ENCODE measurements at regions not wholly inside any gene's neighbourhood (a gene's known extent, or its start where the extent isn't known, plus 50 kb on each side); places are given as distances from the start of the nearest gene placed in this dataset.

DNA sequence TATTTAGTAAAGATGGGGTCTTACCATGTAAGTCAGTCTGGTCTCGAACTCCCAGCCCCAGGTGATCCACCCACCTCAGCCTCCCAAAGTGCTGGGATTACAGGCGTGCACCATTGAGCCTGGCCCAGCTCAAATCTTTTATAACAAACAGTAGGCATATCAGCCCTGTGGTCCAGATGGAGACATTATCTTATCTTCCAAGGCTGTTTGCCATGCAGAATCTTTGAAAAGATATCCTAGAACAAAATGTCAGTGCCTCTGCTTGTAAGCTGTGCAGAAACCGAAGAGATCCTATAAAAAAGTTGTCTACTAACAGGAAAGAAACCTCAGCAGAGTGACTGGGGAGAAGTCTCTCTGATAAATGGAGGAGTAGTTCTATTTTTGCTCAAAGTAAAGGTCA is 142.1 kb downstream of the PTH2R start:
- no peak overlapping the region for H3K9ac ChIP-seq (ENCODE audit: low read depth, low read length)
- no peaks in the 10 kb centered on the region for H3K79me2 ChIP-seq (ENCODE audit: insufficient read depth, low read length)
- no peaks in the 10 kb centered on the region for H3K27me3 ChIP-seq (ENCODE audit: insufficient read depth, low read length, poor library complexity)
- no peaks in the 10 kb centered on the region for H3K36me3 ChIP-seq (ENCODE audit: insufficient read depth, low read length)
- no peak for ATAC-seq (ENCODE audit: insufficient read depth, low read depth)
- no peak overlapping the region for H2AFZ ChIP-seq (ENCODE audit: low read depth, low read length)
- H3K27ac ChIP-seq (ENCODE audit: low read length) = no peak overlapping the region
- no peaks in the 10 kb centered on the region for H4K20me1 ChIP-seq (ENCODE audit: insufficient read depth, low read length)
- no peaks in the 10 kb centered on the region for H3K9me3 ChIP-seq (ENCODE audit: insufficient read depth, low read length, severe bottlenecking)
- no peak overlapping the region for H3K4me2 ChIP-seq (ENCODE audit: insufficient read depth, low read length)
- H3K4me3 ChIP-seq (ENCODE audit: low read depth in 1 of 2, low read length in 2 of 2) = no peak overlapping the region
- DNase-seq = no peak
- TF ChIP-seq EZH2 (IDR thresholded peaks at IDR 0.05; ENCODE audit: borderline replicate concordance, low read depth, low read length, severe bottlenecking) = no peak
- TF ChIP-seq, protein P1, sequence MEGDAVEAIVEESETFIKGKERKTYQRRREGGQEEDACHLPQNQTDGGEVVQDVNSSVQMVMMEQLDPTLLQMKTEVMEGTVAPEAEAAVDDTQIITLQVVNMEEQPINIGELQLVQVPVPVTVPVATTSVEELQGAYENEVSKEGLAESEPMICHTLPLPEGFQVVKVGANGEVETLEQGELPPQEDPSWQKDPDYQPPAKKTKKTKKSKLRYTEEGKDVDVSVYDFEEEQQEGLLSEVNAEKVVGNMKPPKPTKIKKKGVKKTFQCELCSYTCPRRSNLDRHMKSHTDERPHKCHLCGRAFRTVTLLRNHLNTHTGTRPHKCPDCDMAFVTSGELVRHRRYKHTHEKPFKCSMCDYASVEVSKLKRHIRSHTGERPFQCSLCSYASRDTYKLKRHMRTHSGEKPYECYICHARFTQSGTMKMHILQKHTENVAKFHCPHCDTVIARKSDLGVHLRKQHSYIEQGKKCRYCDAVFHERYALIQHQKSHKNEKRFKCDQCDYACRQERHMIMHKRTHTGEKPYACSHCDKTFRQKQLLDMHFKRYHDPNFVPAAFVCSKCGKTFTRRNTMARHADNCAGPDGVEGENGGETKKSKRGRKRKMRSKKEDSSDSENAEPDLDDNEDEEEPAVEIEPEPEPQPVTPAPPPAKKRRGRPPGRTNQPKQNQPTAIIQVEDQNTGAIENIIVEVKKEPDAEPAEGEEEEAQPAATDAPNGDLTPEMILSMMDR (IDR thresholded peaks at IDR 0.05; ENCODE audit: borderline replicate concordance, extremely low read depth, low read length, poor library complexity, severe bottlenecking) = no peak
- no peaks in the 10 kb centered on the region for H3K4me1 ChIP-seq (ENCODE audit: insufficient read depth, low read length)

GRCh38 chr2:208549546-208550158 is 143.1 kb downstream of the PTH2R start:
- Histone ChIP-seq H3K27me3 (ENCODE audit: insufficient read depth, low read length, poor library complexity) (no peaks in the 10 kb centered on the region), H3K9ac (ENCODE audit: low read depth, low read length) (no peak overlapping the region), H2AFZ (ENCODE audit: low read depth, low read length) (no peak overlapping the region), H3K4me1 (ENCODE audit: insufficient read depth, low read length) (no peaks in the 10 kb centered on the region), H3K4me3 (ENCODE audit: low read depth in 1 of 2, low read length in 2 of 2) (no peak overlapping the region), H3K79me2 (ENCODE audit: insufficient read depth, low read length) (no peaks in the 10 kb centered on the region), H3K27ac (ENCODE audit: low read length) (no peak overlapping the region), H4K20me1 (ENCODE audit: insufficient read depth, low read length) (no peaks in the 10 kb centered on the region), H3K36me3 (ENCODE audit: insufficient read depth, low read length) (no peaks in the 10 kb centered on the region), H3K9me3 (ENCODE audit: insufficient read depth, low read length, severe bottlenecking) (no peaks in the 10 kb centered on the region), H3K4me2 (ENCODE audit: insufficient read depth, low read length) (no peak overlapping the region)
- TF ChIP-seq, protein P1 (IDR thresholded peaks at IDR 0.05; ENCODE audit: borderline replicate concordance, extremely low read depth, low read length, poor library complexity, severe bottlenecking) = no peak
- TF ChIP-seq EZH2 (IDR thresholded peaks at IDR 0.05; ENCODE audit: borderline replicate concordance, low read depth, low read length, severe bottlenecking) = no peak
- ATAC-seq (ENCODE audit: insufficient read depth, low read depth) (no peak), DNase-seq (no peak)

- ATAC-seq (ENCODE audit: insufficient read depth, low read depth) (no peak), DNase-seq (no peak)
- Histone ChIP-seq H2AFZ (ENCODE audit: low read depth, low read length) (no peak overlapping the region), H4K20me1 (ENCODE audit: insufficient read depth, low read length) (no peaks in the 10 kb centered on the region), H3K4me1 (ENCODE audit: insufficient read depth, low read length) (no peaks in the 10 kb centered on the region), H3K36me3 (ENCODE audit: insufficient read depth, low read length) (no peaks in the 10 kb centered on the region), H3K9ac (ENCODE audit: low read depth, low read length) (no peak overlapping the region), H3K9me3 (ENCODE audit: insufficient read depth, low read length, severe bottlenecking) (no peaks in the 10 kb centered on the region), H3K4me2 (ENCODE audit: insufficient read depth, low read length) (no peak overlapping the region), H3K27me3 (ENCODE audit: insufficient read depth, low read length, poor library complexity) (peaks cover 3% of the 10 kb centered on the region), H3K27ac (ENCODE audit: low read length) (no peak overlapping the region), H3K79me2 (ENCODE audit: insufficient read depth, low read length) (no peaks in the 10 kb centered on the region), H3K4me3 (ENCODE audit: low read depth in 1 of 2, low read length in 2 of 2) (no peak overlapping the region)
- TF ChIP-seq, protein P1 (IDR thresholded peaks at IDR 0.05; ENCODE audit: borderline replicate concordance, extremely low read depth, low read length, poor library complexity, severe bottlenecking) = no peak
- no peak for TF ChIP-seq EZH2 (IDR thresholded peaks at IDR 0.05; ENCODE audit: borderline replicate concordance, low read depth, low read length, severe bottlenecking)
Measured at GRCh38 chr2:208552943-208553342, 146.4 kb downstream of the PTH2R start.

Measured in DND-41 (cell line).